ENCODE measurements at regions not wholly inside any gene's neighbourhood (a gene's known extent, or its start where the extent isn't known, plus 50 kb on each side); places are given as distances from the start of the nearest gene placed in this dataset.
"Not testable (repeated sequence)": the region's sequence is repeated elsewhere in the genome, so short reads cannot be mapped to it uniquely, and the experiment has no call there.

DNA sequence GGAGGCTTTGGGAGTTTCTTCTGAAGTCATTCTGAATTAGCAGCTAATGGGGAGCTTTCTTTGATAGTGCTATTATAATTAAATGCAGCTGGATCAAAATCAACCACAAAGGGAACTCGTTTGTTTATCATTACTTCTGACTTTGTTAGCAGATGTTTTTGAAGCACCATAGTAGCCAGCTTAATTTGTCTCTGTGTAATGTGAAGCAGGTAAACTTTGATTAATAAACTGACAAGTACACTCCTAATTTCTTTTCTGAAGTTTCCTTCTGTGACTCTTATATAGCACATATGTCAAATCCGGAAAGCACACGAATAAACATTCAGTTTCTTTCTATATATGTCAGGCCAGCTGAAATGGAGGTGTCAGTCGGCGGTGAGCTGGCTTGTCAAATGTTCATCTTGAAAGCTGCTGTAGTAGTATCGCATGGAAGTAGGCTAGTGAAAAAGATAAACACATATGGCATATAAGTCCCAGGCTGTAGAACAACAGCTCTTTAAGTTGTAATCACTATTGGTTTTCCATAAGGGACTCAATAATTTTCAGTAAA, 451.9 kb upstream of the ZEB2 start:
- H3K4me3 Mint-ChIP-seq (ENCODE audit: unreplicated experiment): no peak overlapping the region
- POLR2A ChIA-PET: no interaction called here
- no TSS peak for BruUV-seq (replicated peaks)
- DNase-seq (ENCODE audit: unreplicated experiment): no peak
- no peaks in the 10 kb centered on the region for H3K4me1 Mint-ChIP-seq (ENCODE audit: insufficient read depth, unreplicated experiment)
- no peaks in the 10 kb centered on the region for H3K36me3 Mint-ChIP-seq (ENCODE audit: insufficient read depth, unreplicated experiment)
- H3K27ac Mint-ChIP-seq (ENCODE audit: low read depth, unreplicated experiment): no peak overlapping the region
- CTCF ChIA-PET: interaction anchor here (0.7 kb wide), 1 partner anchor 614 kb away, joined by 3 read pairs; no protein-coding TSS in a partner anchor
- intact Hi-C loops (cut with micrococcal nuclease): no loop called here
- peaks cover 13% of the 10 kb centered on the region for H3K9me3 Mint-ChIP-seq (ENCODE audit: unreplicated experiment)
- TF ChIP-seq, protein P1, sequence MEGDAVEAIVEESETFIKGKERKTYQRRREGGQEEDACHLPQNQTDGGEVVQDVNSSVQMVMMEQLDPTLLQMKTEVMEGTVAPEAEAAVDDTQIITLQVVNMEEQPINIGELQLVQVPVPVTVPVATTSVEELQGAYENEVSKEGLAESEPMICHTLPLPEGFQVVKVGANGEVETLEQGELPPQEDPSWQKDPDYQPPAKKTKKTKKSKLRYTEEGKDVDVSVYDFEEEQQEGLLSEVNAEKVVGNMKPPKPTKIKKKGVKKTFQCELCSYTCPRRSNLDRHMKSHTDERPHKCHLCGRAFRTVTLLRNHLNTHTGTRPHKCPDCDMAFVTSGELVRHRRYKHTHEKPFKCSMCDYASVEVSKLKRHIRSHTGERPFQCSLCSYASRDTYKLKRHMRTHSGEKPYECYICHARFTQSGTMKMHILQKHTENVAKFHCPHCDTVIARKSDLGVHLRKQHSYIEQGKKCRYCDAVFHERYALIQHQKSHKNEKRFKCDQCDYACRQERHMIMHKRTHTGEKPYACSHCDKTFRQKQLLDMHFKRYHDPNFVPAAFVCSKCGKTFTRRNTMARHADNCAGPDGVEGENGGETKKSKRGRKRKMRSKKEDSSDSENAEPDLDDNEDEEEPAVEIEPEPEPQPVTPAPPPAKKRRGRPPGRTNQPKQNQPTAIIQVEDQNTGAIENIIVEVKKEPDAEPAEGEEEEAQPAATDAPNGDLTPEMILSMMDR (IDR thresholded peaks at IDR 0.05; ENCODE audit: unreplicated experiment): no peak
- H3K27me3 Mint-ChIP-seq (ENCODE audit: insufficient read depth, unreplicated experiment): no peaks in the 10 kb centered on the region

DNA sequence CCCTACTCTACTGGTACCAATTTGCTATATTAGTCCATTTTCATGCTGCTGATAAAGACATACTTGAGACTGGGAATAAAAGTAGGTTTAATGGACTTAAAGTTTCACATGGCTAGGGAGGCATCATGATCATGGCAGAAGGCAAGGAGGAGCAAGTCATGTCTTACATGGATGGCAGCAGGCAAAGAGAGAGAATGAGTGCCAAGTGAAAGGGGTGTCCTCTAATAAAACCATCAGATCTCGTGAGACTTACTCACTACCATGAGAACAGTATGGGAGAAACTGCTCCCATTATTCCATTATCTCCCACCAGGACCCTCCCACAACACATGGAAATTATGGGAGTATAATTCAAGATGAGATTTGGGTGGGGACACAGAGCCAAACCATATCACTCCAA, 450.5 kb upstream of the ZEB2 start:
- H3K4me1 Mint-ChIP-seq (ENCODE audit: insufficient read depth, unreplicated experiment); H3K27ac Mint-ChIP-seq (ENCODE audit: low read depth, unreplicated experiment); H3K27me3 Mint-ChIP-seq (ENCODE audit: insufficient read depth, unreplicated experiment); CTCF ChIA-PET; intact Hi-C loops (cut with micrococcal nuclease); BruUV-seq (replicated peaks); H3K36me3 Mint-ChIP-seq (ENCODE audit: insufficient read depth, unreplicated experiment); H3K4me3 Mint-ChIP-seq (ENCODE audit: unreplicated experiment); DNase-seq (ENCODE audit: unreplicated experiment); POLR2A ChIA-PET: not testable (repeated sequence)
- H3K9me3 Mint-ChIP-seq (ENCODE audit: unreplicated experiment): peaks cover 13% of the 10 kb centered on the region

DNA sequence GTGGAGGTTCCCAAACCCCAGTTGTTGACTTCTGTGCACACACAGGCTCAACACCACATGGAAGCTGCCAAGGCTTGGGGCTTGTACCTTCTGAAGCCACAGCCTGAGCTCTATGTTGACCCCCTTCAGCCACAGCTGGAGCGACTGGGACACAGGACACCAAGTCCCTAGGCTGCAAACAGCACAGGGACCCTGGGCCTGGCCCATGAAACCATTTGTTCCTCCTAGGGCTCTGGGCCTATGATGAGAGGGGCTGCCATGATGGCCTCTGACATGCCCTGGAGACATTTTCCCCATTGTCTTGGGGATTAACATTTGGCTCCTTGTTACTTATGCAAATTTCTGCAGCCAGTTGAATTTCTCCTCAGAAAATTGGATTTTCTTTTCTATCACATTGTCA, 449.6 kb upstream of the ZEB2 start:
- BruUV-seq (replicated peaks): not testable (repeated sequence)

DNA sequence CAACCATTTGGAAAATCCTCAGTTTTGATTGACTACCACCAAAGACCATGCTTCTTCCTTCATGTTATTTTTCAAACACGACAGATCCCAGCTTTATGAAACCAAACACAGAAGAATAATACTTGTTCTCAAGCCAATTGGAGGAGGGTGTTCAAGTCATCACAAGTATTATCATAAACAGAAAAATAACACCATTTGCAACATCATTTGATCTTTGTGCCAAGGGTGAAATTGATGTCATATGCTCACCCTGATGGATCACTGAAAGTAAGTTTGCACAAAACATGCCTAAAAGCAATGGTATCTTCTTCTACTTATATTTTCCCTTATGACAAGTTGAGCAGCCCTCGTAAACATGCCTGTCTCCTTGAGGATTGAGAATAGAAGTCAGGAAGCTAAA, 448.0 kb upstream of the ZEB2 start:
- Mint-ChIP-seq H3K36me3 (ENCODE audit: insufficient read depth, unreplicated experiment) (no peaks in the 10 kb centered on the region), H3K4me1 (ENCODE audit: insufficient read depth, unreplicated experiment) (no peaks in the 10 kb centered on the region), H3K27me3 (ENCODE audit: insufficient read depth, unreplicated experiment) (no peaks in the 10 kb centered on the region), H3K9me3 (ENCODE audit: unreplicated experiment) (peaks cover 28% of the 10 kb centered on the region), H3K27ac (ENCODE audit: low read depth, unreplicated experiment) (no peak overlapping the region), H3K4me3 (ENCODE audit: unreplicated experiment) (no peak overlapping the region)
- no TSS peak for BruUV-seq (replicated peaks)
- TF ChIP-seq, protein P1 (IDR thresholded peaks at IDR 0.05; ENCODE audit: unreplicated experiment): no peak
- CTCF ChIA-PET: no interaction called here
- no peak for DNase-seq (ENCODE audit: unreplicated experiment)
- intact Hi-C loops (cut with micrococcal nuclease): no loop called here
- POLR2A ChIA-PET: interaction anchor here (0.6 kb wide), 1 partner anchor 724 kb away, joined by 3 read pairs; no protein-coding TSS in a partner anchor

More for the DNA sequence above, 449.6 kb upstream of the ZEB2 start:
- POLR2A ChIA-PET; DNase-seq (ENCODE audit: unreplicated experiment); H3K27me3 Mint-ChIP-seq (ENCODE audit: insufficient read depth, unreplicated experiment); CTCF ChIA-PET; H3K4me1 Mint-ChIP-seq (ENCODE audit: insufficient read depth, unreplicated experiment); H3K4me3 Mint-ChIP-seq (ENCODE audit: unreplicated experiment); H3K36me3 Mint-ChIP-seq (ENCODE audit: insufficient read depth, unreplicated experiment); intact Hi-C loops (cut with micrococcal nuclease); H3K27ac Mint-ChIP-seq (ENCODE audit: low read depth, unreplicated experiment): not testable (repeated sequence)
- peaks cover 20% of the 10 kb centered on the region for H3K9me3 Mint-ChIP-seq (ENCODE audit: unreplicated experiment)

DNA sequence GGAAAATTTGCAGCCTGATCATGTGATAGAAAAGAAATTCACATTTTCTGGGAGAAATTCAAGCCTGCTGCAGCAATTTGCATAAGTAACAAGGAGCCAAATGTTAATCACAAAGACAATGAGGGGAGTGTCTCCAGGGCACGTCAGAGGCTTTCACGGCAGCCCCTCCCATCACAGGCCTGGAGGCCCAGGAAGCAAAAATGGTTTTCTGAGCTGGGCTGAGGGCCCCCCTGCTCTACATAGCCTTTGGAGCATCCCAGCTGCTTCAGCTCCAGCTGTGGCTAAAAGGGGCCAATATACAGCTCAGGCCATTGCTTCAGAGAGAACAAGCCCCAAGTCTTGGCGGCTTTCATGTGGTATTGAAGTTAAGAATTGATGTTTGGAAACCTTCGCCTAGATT, 445.3 kb upstream of the ZEB2 start:
- Mint-ChIP-seq H3K4me1 (ENCODE audit: insufficient read depth, unreplicated experiment) (no peaks in the 10 kb centered on the region), H3K4me3 (ENCODE audit: unreplicated experiment) (no peak overlapping the region), H3K27ac (ENCODE audit: low read depth, unreplicated experiment) (no peak overlapping the region), H3K36me3 (ENCODE audit: insufficient read depth, unreplicated experiment) (peaks cover 7% of the 10 kb centered on the region), H3K27me3 (ENCODE audit: insufficient read depth, unreplicated experiment) (no peaks in the 10 kb centered on the region), H3K9me3 (ENCODE audit: unreplicated experiment) (peaks cover 24% of the 10 kb centered on the region)
- POLR2A ChIA-PET: interaction anchor here (0.5 kb wide), 2 partner anchors 19 to 487 kb away, joined by 3 read pairs; no protein-coding TSS in a partner anchor
- DNase-seq (ENCODE audit: unreplicated experiment): no peak
- CTCF ChIA-PET: interaction anchor here (0.8 kb wide), 1 partner anchor 16 kb away, joined by 3 read pairs; no protein-coding TSS in a partner anchor
- TF ChIP-seq, protein P1 (IDR thresholded peaks at IDR 0.05; ENCODE audit: unreplicated experiment): no peak
- intact Hi-C loops (cut with micrococcal nuclease): no loop called here
- no TSS peak for BruUV-seq (replicated peaks)

Data from MCF 10A (cell line).